SIG-M5 treated with dmso at 0.1 percent for 504 hours (cell line): ENCODE measurements at regions not wholly inside any gene's neighbourhood (a gene's known extent, or its start where the extent isn't known, plus 50 kb on each side); places are given as distances from the start of the nearest gene placed in this dataset.
"Not testable (repeated sequence)": the region's sequence is repeated elsewhere in the genome, so short reads cannot be mapped to it uniquely, and the experiment has no call there.

Source experiments
- DNase-seq: peaks from one replicate; lab custom pipeline; 2025; ENCODE audit not compliant: unreplicated experiment; lab: John Stamatoyannopoulos, UW

GRCh38 chr5:6321078-6321477 is 57.3 kb downstream of the MED10 start:
- DNase-seq, result no peak

GRCh38 chr5:6319116-6319515 is 59.2 kb downstream of the MED10 start:
- DNase-seq, result no peak

GRCh38 chr5:6317116-6317798 is 61.1 kb downstream of the MED10 start:
- DNase-seq, result no peak

- no peak for DNase-seq
Observed at GRCh38 chr5:6315580-6315979, 62.8 kb downstream of the MED10 start.

- no peak for DNase-seq
Observed at GRCh38 chr5:6311568-6312501, 66.5 kb downstream of the MED10 start.

GRCh38 chr5:6309949-6310348 is 68.4 kb downstream of the MED10 start:
- DNase-seq, result no peak

- no peak for DNase-seq
Observed at GRCh38 chr5:6308683-6309082, 69.7 kb downstream of the MED10 start.

- no peak for DNase-seq
Observed at GRCh38 chr5:6307304-6307703, 71.0 kb downstream of the MED10 start.

- no peak for DNase-seq
Observed at GRCh38 chr5:6305853-6306252, 72.5 kb downstream of the MED10 start.

- DNase-seq, result no peak
Observed at GRCh38 chr5:6302684-6303083, 75.7 kb downstream of the MED10 start.

GRCh38 chr5:6302075-6302474 is 76.3 kb downstream of the MED10 start:
- no peak for DNase-seq

GRCh38 chr5:6296524-6296923 is 81.8 kb downstream of the MED10 start:
- no peak for DNase-seq

GRCh38 chr5:6291961-6292360 is 86.4 kb downstream of the MED10 start:
- DNase-seq, result peak; percentile 29

GRCh38 chr5:6289239-6289638 is 89.1 kb downstream of the MED10 start:
- DNase-seq, result no peak

GRCh38 chr5:6287176-6287575 is 91.2 kb downstream of the MED10 start:
- DNase-seq, result no peak

- DNase-seq, result no peak
Observed at GRCh38 chr5:6286404-6286803, 91.9 kb downstream of the MED10 start.

GRCh38 chr5:6284491-6284890 is 93.9 kb downstream of the MED10 start:
- DNase-seq, result not testable (repeated sequence)

- DNase-seq, result no peak
Observed at GRCh38 chr5:6282352-6282751, 96.0 kb downstream of the MED10 start.

- no peak for DNase-seq
Observed at GRCh38 chr5:6281818-6282217, 96.5 kb downstream of the MED10 start.

GRCh38 chr5:6280425-6281100 is 97.8 kb downstream of the MED10 start:
- no peak for DNase-seq

- DNase-seq, result no peak
Observed at GRCh38 chr5:6279607-6280006, 98.7 kb downstream of the MED10 start.
